Stimulated activated CD8-positive, alpha-beta memory T cell treated with anti-CD3 and anti-CD28 coated beads, Interleukin-12 subunit alpha, Interleukin-12 subunit beta, amount 100 ng/mL, for 4 hours (primary cell): ENCODE measurements at regions not wholly inside any gene's neighbourhood (a gene's known extent, or its start where the extent isn't known, plus 50 kb on each side); places are given as distances from the start of the nearest gene placed in this dataset.

Source experiments
- DNase-seq: peaks from one replicate; pipeline ENCODE4 v3.0.0-alpha.2; 2020; ENCODE audit warnings: low read depth

GRCh38 chr11:128407962-128408361 lies 179.4 kb downstream of the ETS1 start:
- no peak for DNase-seq

GRCh38 chr11:128405714-128406662 lies 181.4 kb downstream of the ETS1 start:
- no peak for DNase-seq

- DNase-seq = no peak
Measured at GRCh38 chr11:128405112-128405511, 182.2 kb downstream of the ETS1 start.

- DNase-seq = no peak
Measured at GRCh38 chr11:128404437-128404836, 182.9 kb downstream of the ETS1 start.

GRCh38 chr11:128400382-128401203 lies 186.8 kb downstream of the ETS1 start:
- DNase-seq = no peak

GRCh38 chr11:128399251-128400121 lies 187.9 kb downstream of the ETS1 start:
- DNase-seq = no peak

GRCh38 chr11:128398517-128399250 lies 188.7 kb downstream of the ETS1 start:
- DNase-seq = no peak

- no peak for DNase-seq
Measured at GRCh38 chr11:128397362-128397761, 190.0 kb downstream of the ETS1 start.

GRCh38 chr11:128394431-128395089 lies 192.8 kb downstream of the ETS1 start:
- no peak for DNase-seq

- DNase-seq = no peak
Measured at GRCh38 chr11:128392259-128392658, 195.1 kb downstream of the ETS1 start.

- no peak for DNase-seq
Measured at GRCh38 chr11:128391811-128392210, 195.5 kb downstream of the ETS1 start.

- no peak for DNase-seq
Measured at GRCh38 chr11:128390246-128390645, 197.1 kb downstream of the ETS1 start.

- no peak for DNase-seq
Measured at GRCh38 chr11:128389461-128389976, 197.8 kb downstream of the ETS1 start.

- no peak for DNase-seq
Measured at GRCh38 chr11:128388206-128388815, 199.0 kb downstream of the ETS1 start.

- no peak for DNase-seq
Measured at GRCh38 chr11:128379587-128380580, 207.5 kb downstream of the ETS1 start.

- no peak for DNase-seq
Measured at GRCh38 chr11:128375961-128376360, 211.4 kb downstream of the ETS1 start.

GRCh38 chr11:128374026-128374425 lies 213.3 kb downstream of the ETS1 start:
- no peak for DNase-seq

- DNase-seq = no peak
Measured at GRCh38 chr11:128372977-128373376, 214.4 kb downstream of the ETS1 start.

GRCh38 chr11:128367573-128367972 lies 219.8 kb downstream of the ETS1 start:
- no peak for DNase-seq
